Mucosa of descending colon (tissue), 3 donors: ENCODE measurements at regions not wholly inside any gene's neighbourhood (a gene's known extent, or its start where the extent isn't known, plus 50 kb on each side); places are given as distances from the start of the nearest gene placed in this dataset.

Experiments
- ATAC-seq: fragments of 200-7000 bp; cut with Tn5 transposase; one replicate; pipeline ENCODE4 v1.9.1; 2020; ENCODE audit warnings: mild to moderate bottlenecking, moderate library complexity
- DNase-seq, 3 donors: peaks; one replicate each; pipeline ENCODE4 v3.0.0-alpha.2; 2020
- H3K36me3 ChIP-seq: fragments of 200-600 bp; one replicate; pipeline ENCODE4 v1.8.0; 2021; ENCODE audit warnings: low read depth, mild to moderate bottlenecking
- H3K4me1 ChIP-seq: fragments of 200-600 bp; one replicate; pipeline ENCODE4 v1.8.0; 2021; ENCODE audit warnings: low read depth, mild to moderate bottlenecking
- H3K4me3 ChIP-seq: fragments of 200-600 bp; one replicate; pipeline ENCODE4 v1.8.0; 2021; ENCODE audit warnings: mild to moderate bottlenecking
- H3K9me3 ChIP-seq: fragments of 200-600 bp; one replicate; pipeline ENCODE4 v1.8.0; 2021; ENCODE audit warnings: mild to moderate bottlenecking
- intact Hi-C, 2 donors: fragments of 100-400 bp; cut with DNase I in 1 of 2; cut with micrococcal nuclease in 1 of 2; formaldehyde crosslinking; loops; one replicate each; pipeline versions ENCODE4 v1.11.0 to v1.11.1; 2022; cut with DNase I, micrococcal nuclease
- TF ChIP-seq, protein P1 (sequence below): fragments of 200-600 bp; IDR thresholded peaks from one replicate; pipeline ENCODE4 v1.8.0; 2022; ENCODE audit warnings: antibody characterized with exemption, mild to moderate bottlenecking
- donor health status: DM: no; HTN: no; CAD: no; lungs with moderate emphysema.
- donor health status: DM: no; HTN: no; CAD: no.
- donor health status: DM: no; HTN: yes; CAD: no.

DNA sequence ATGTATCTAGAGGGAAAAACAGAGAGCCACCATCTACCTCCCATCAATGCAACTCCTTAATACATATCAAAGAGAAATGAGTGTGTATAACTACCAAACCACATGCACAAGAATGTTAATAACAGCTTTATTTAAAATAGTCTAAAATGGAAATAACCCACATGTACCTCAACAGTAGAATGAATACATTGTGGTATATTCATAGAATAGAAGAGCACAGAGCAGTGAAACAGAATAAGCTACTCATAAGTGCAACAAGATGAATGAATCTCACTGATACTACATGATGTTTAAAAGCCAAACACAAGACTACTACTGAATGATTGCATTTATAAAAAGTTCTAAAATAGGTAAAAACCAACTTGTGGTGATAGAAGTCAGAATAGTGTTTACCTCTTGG lies 232.5 kb downstream of the BTG1 start:
- Histone ChIP-seq H3K4me3 (no peak overlapping the region), H3K36me3 (no peaks in the 10 kb centered on the region), H3K4me1 (no peaks in the 10 kb centered on the region), H3K9me3 (no peaks in the 10 kb centered on the region)
- no peak for ATAC-seq
- TF ChIP-seq, protein P1, sequence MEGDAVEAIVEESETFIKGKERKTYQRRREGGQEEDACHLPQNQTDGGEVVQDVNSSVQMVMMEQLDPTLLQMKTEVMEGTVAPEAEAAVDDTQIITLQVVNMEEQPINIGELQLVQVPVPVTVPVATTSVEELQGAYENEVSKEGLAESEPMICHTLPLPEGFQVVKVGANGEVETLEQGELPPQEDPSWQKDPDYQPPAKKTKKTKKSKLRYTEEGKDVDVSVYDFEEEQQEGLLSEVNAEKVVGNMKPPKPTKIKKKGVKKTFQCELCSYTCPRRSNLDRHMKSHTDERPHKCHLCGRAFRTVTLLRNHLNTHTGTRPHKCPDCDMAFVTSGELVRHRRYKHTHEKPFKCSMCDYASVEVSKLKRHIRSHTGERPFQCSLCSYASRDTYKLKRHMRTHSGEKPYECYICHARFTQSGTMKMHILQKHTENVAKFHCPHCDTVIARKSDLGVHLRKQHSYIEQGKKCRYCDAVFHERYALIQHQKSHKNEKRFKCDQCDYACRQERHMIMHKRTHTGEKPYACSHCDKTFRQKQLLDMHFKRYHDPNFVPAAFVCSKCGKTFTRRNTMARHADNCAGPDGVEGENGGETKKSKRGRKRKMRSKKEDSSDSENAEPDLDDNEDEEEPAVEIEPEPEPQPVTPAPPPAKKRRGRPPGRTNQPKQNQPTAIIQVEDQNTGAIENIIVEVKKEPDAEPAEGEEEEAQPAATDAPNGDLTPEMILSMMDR = no peak
- no peak for DNase-seq
- intact Hi-C loops = no loop called here

DNA sequence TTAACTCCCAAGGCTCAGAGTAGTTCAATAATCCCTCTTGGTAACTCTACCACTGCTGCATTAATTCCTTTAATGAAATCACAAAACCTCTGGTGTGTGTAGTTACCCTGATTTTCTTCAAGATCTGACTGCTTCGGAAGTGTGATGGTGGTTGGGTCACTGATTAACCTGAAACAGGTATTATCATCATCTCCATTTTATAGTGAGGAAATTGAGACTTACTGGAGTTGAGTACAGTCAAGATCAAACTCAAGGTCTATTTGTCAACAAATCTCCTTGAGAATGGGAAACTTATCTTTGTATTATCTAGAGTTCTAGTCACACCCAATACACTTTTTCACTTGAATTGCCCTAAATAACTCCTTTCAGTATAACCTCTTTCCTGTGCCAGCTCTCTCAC lies 233.5 kb downstream of the BTG1 start:
- Histone ChIP-seq H3K4me1 (no peaks in the 10 kb centered on the region), H3K4me3 (no peak overlapping the region), H3K9me3 (no peaks in the 10 kb centered on the region), H3K36me3 (no peaks in the 10 kb centered on the region)
- no peak for DNase-seq
- intact Hi-C loops = no loop called here
- peak; percentile 79 for ATAC-seq
- TF ChIP-seq, protein P1 = no peak

DNA sequence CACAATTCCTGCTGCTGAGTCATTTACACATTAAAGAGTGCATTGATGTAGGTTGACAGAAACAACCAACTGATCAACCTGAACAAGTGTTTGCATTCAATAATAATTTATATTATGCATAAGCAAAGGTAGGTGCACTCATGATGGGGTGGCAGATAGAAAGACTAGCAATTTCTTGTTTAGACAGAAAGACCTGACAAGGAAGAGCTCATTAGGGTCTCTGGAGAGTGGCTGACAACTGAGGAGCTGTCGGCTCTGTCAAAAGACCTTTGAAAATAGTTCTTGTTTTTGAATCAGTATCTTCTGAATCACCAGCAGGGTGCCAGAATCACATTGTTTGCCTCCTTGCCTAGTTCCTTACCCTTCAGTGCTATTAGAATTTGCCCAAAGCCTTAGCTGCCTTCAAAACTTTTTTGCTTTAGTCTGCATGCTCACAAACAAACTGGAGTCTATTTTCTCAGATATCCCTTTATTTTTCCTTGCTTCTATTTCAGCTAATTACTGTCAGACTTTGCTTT lies 234.7 kb downstream of the BTG1 start:
- Histone ChIP-seq H3K4me1 (no peaks in the 10 kb centered on the region), H3K9me3 (no peaks in the 10 kb centered on the region), H3K36me3 (no peaks in the 10 kb centered on the region), H3K4me3 (no peak overlapping the region)
- intact Hi-C loops = no loop called here
- DNase-seq (no peak), ATAC-seq (no peak)
- TF ChIP-seq, protein P1 = no peak

DNA sequence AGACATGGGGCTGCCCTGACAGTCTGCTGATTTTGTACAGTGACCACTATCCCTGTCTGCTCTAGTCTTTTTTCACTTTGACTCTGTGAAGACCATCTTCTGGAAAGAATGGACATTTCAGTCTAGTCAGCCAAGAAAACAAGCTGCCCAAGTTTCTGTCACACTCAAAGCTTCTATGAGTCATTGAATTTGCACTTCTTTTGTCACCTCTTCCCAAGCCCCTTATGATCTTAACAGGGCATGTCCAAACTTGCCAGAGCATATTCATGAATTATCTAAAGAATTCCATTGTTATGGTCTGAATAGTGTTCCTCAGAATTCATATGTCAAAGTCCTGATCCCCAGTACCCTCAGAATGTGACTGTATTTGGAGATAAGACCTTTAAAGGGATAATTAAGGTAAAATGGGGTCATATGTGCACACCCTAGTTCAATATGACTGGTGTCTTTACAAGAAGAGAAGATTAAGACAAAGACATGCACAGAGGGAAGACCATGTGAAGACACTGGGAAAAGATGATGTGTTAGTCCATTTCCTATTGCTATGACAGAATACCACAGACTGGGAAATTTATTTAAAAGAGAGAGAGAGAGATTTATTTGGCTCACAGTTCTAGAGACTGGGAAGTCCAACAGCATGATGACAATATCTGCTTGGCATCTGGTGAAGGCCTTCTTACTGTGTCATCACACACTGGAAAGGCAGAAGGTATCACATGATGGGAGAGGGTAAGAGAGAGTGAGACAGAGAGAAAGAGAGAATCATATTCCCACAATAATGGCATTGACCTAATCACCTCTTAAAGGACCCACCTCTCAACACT lies 242.6 kb downstream of the BTG1 start:
- Histone ChIP-seq H3K4me1 (no peaks in the 10 kb centered on the region), H3K4me3 (no peak overlapping the region), H3K36me3 (no peaks in the 10 kb centered on the region), H3K9me3 (no peaks in the 10 kb centered on the region)
- TF ChIP-seq, protein P1 = no peak
- intact Hi-C loops = no loop called here
- no peak for DNase-seq
- no peak for ATAC-seq

DNA sequence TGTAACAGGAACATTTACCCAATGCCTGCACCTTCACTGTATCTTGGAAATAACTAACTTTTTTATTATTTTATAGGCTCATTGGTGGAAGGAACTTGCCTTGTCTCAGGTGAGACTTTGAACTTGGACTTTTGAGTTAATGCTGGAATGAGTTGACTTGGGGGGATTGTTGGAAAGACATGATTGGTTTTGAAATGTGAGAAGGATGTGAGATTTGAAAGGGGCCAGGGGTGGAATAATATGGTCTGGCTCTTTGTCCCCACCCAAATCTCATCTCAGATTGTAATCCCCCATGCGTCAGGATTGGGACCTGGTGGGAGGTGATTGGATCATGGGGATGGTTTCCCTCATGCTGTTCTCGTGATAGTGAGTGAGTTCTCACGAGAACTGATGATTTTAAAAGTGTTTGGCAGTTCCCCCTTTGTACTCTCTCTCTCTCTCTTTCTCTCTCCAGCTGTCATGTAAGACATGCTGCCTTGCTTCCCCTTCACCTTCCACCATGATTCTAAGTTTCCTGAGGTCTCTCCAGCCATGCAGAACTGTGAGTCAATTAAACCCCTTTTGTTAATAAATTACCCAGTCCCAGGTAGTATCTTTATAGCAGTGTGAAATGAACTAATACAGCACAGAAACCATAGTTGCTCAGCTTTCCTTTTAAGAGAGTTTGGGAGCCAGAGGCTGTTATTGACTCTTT lies 244.1 kb downstream of the BTG1 start:
- DNase-seq (no peak), ATAC-seq (no peak)
- Histone ChIP-seq H3K9me3 (no peaks in the 10 kb centered on the region), H3K36me3 (no peaks in the 10 kb centered on the region), H3K4me3 (no peak overlapping the region), H3K4me1 (no peaks in the 10 kb centered on the region)
- TF ChIP-seq, protein P1 = no peak
- intact Hi-C loops = no loop called here
